Activated CD8-positive, alpha-beta T cell treated with anti-CD3 and anti-CD28 coated beads for 36 hours (primary cell): ENCODE measurements at regions not wholly inside any gene's neighbourhood (a gene's known extent, or its start where the extent isn't known, plus 50 kb on each side); places are given as distances from the start of the nearest gene placed in this dataset.

Experiments used
- ATAC-seq: fragments of 200-7000 bp; cut with Tn5 transposase; one replicate; pipeline ENCODE4 v1.10.0; 2021; ENCODE audit warnings: mild to moderate bottlenecking, moderate library complexity
- CTCF ChIA-PET: fragments of 350-600 bp; sonication (Branson Sonifier 250); formaldehyde crosslinking; loops from one replicate; lab custom pipeline; 2021; ENCODE audit warnings: antibody characterized with exemption; lab: Charles Lee
- POLR2A ChIA-PET: fragments of 350-600 bp; sonication (Branson Sonifier 250); formaldehyde crosslinking; loops from one replicate; lab custom pipeline; 2021; ENCODE audit warnings: antibody characterized with exemption; lab: Charles Lee
- DNase-seq: peaks from one replicate; pipeline ENCODE4 v3.0.0-alpha.2; 2020
- H3K27ac Mint-ChIP-seq: one replicate; pipeline ENCODE4 v1.8.0; 2021; ENCODE audit warnings: mild to moderate bottlenecking, mixed read lengths
- H3K27me3 Mint-ChIP-seq: one replicate; pipeline ENCODE4 v1.8.0; 2021; ENCODE audit warnings: mixed read lengths
- H3K36me3 Mint-ChIP-seq: one replicate; pipeline ENCODE4 v1.8.0; 2021; ENCODE audit warnings: low read depth, mixed read lengths
- H3K4me1 Mint-ChIP-seq: one replicate; pipeline ENCODE4 v1.8.0; 2021; ENCODE audit warnings: low read depth, mixed read lengths
- H3K4me3 Mint-ChIP-seq: one replicate; pipeline ENCODE4 v1.8.0; 2021; ENCODE audit warnings: mild to moderate bottlenecking, moderate library complexity, mixed read lengths
- H3K9me3 Mint-ChIP-seq: one replicate; pipeline ENCODE4 v1.8.0; 2021; ENCODE audit warnings: mixed read lengths
- intact Hi-C: fragments of 100-400 bp; cut with micrococcal nuclease; formaldehyde crosslinking; loops from one replicate; pipeline ENCODE4 v1.10.0; 2022
- TF ChIP-seq, protein P1 (sequence below): fragments of 200-600 bp; IDR thresholded peaks from one replicate; pipeline ENCODE4 v1.8.0; 2022; ENCODE audit warnings: antibody characterized with exemption, mild to moderate bottlenecking

DNA sequence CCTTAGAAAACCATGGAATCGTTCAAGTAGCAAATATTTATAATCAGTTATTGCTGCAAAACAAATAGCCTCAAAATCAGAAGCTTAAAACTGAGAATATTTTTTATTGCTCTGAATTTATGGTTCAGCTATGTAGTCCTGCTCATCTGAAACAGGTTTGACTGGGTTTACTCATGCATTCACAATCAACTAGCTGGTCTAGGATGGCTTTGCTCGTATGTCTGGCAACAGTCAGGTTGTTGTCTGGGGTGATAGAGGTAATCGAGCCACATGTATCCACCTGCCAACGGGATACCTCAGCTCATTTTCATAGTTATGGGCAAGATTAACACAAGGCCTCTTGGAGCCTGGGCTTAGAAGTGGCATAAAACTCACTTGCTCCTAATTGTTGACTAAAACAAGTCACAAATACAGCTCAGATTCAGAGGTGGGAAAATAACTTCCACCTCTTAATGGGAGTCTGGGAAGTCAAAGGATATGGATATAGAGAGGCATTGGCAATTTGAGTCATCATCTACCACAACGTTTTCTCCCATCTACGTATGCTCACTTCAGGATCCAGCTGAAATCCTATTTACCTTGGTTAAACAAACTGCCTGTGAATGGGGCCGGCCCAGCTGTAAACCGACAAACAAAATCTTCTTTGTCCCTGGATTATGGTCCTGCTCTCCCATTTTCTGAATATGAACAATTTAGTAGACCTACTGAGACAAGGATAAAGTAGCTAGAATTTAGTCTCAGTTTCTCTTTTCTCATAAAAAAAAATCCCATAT is 54.5 kb upstream of the TENT5A start:
- TF ChIP-seq, protein P1, sequence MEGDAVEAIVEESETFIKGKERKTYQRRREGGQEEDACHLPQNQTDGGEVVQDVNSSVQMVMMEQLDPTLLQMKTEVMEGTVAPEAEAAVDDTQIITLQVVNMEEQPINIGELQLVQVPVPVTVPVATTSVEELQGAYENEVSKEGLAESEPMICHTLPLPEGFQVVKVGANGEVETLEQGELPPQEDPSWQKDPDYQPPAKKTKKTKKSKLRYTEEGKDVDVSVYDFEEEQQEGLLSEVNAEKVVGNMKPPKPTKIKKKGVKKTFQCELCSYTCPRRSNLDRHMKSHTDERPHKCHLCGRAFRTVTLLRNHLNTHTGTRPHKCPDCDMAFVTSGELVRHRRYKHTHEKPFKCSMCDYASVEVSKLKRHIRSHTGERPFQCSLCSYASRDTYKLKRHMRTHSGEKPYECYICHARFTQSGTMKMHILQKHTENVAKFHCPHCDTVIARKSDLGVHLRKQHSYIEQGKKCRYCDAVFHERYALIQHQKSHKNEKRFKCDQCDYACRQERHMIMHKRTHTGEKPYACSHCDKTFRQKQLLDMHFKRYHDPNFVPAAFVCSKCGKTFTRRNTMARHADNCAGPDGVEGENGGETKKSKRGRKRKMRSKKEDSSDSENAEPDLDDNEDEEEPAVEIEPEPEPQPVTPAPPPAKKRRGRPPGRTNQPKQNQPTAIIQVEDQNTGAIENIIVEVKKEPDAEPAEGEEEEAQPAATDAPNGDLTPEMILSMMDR = no peak
- DNase-seq (no peak), ATAC-seq (no peak)
- Mint-ChIP-seq H3K27ac (no peak overlapping the region), H3K36me3 (no peaks in the 10 kb centered on the region), H3K4me1 (no peaks in the 10 kb centered on the region), H3K9me3 (no peaks in the 10 kb centered on the region), H3K27me3 (peaks cover 7% of the 10 kb centered on the region), H3K4me3 (no peak overlapping the region)
- intact Hi-C loops = no loop called here
- POLR2A ChIA-PET = no interaction called here
- CTCF ChIA-PET = no interaction called here

DNA sequence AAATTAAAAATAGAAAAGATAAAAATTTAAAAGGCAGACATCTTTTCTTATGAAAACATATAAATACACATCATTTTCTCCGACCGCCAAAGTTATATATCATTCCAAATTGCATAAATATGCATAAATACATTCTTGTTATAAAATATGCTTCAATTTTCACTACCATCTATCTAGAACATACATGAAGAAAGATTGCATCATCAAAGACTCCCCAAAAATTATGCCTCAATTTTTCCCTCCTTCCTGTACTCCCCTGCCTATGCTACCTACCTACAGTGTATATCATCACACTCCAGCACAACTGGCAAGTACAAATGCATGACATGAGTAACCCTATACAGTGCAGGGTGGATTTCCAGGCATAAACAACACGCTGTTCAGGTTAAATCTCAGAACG is 49.9 kb upstream of the TENT5A start:
- H3K27me3 Mint-ChIP-seq = no peaks in the 10 kb centered on the region
- no peak overlapping the region for H3K27ac Mint-ChIP-seq

More for the DNA sequence above, 49.9 kb upstream of the TENT5A start:
- ChIA-PET POLR2A (no interaction called here), CTCF (no interaction called here)
- ATAC-seq = no peak
- Mint-ChIP-seq H3K4me1 (no peaks in the 10 kb centered on the region), H3K9me3 (no peaks in the 10 kb centered on the region), H3K36me3 (no peaks in the 10 kb centered on the region), H3K4me3 (no peak overlapping the region)
- intact Hi-C loops = no loop called here
- TF ChIP-seq, protein P1 = no peak
- DNase-seq = no peak
